ENCODE measurements at regions not wholly inside any gene's neighbourhood (a gene's known extent, or its start where the extent isn't known, plus 50 kb on each side); places are given as distances from the start of the nearest gene placed in this dataset.
A peak's percentile ranks its signal among the peaks of the same experiment; 100 is the strongest.

GRCh38 chr1:58884706-58885661 lies 101.1 kb upstream of the JUN start (continued):
- TF ChIP-seq ZBTB5 (IDR thresholded peaks at IDR 0.05) (no peak), THAP7 (CRISPR knock-in tag; IDR thresholded peaks at IDR 0.05) (no peak), ZNF77 (CRISPR knock-in tag; IDR thresholded peaks at IDR 0.05) (no peak), PRPF4 (IDR thresholded peaks at IDR 0.05; ENCODE audit: insufficient read depth, low read depth, low read length, poor library complexity, severe bottlenecking) (no peak), ZNF766 (CRISPR knock-in tag; conservative IDR thresholded peaks at IDR 0.05) (peak; percentile 86; the same call in 1 of the 2 replicates), PYGO2 (tag; IDR thresholded peaks at IDR 0.05) (no peak), ZNF79 (CRISPR knock-in tag; IDR thresholded peaks at IDR 0.05; ENCODE audit: low read depth) (no peak), ZNF668 (CRISPR knock-in tag; IDR thresholded peaks at IDR 0.05) (no peak), ZNF3 (CRISPR knock-in tag; IDR thresholded peaks at IDR 0.05) (no peak), ARID3A (IDR thresholded peaks at IDR 0.05; ENCODE audit: borderline replicate concordance, low read depth, low read length) (no peak), TCF7L2 (IDR thresholded peaks at IDR 0.05; ENCODE audit: low read depth, low read length) (no peak), BCOR (IDR thresholded peaks at IDR 0.05) (no peak), ATF7 (IDR thresholded peaks at IDR 0.05) (peak; percentile 49; the same call in 1 of the 2 replicates), POLR2H (tag; IDR thresholded peaks at IDR 0.05; ENCODE audit: low read depth) (no peak), STAG1 (CRISPR knock-in tag; IDR thresholded peaks at IDR 0.05; ENCODE audit: borderline replicate concordance) (no peak), LCOR (CRISPR knock-in tag; IDR thresholded peaks at IDR 0.05) (no peak), MTA1 (IDR thresholded peaks at IDR 0.05; ENCODE audit: borderline replicate concordance) (peak; percentile 81; the same call in 1 of the 2 replicates), HLTF (IDR thresholded peaks at IDR 0.05) (no peak), ZNF253 (CRISPR knock-in tag; conservative IDR thresholded peaks at IDR 0.05) (no peak), SMARCE1 (IDR thresholded peaks at IDR 0.05) (peak; percentile 88), ZNF175 (CRISPR knock-in tag; IDR thresholded peaks at IDR 0.05; ENCODE audit: low read depth) (peak; percentile 67), ZNF707 (CRISPR knock-in tag; conservative IDR thresholded peaks at IDR 0.05) (no peak), ZNF408 (CRISPR knock-in tag; IDR thresholded peaks at IDR 0.05; ENCODE audit: low read depth) (no peak), CHD1 (IDR thresholded peaks at IDR 0.05; ENCODE audit: low read length) (no peak), KLF6 (CRISPR knock-in tag; IDR thresholded peaks at IDR 0.05; ENCODE audit: borderline replicate concordance) (no peak; the same call in 1 of the 2 replicates)
